PFSK-1 (cell line): ENCODE measurements at regions not wholly inside any gene's neighbourhood (a gene's known extent, or its start where the extent isn't known, plus 50 kb on each side); places are given as distances from the start of the nearest gene placed in this dataset.

Experiments used
- POLR2AphosphoS5 ChIP-seq: IDR thresholded peaks from 2 replicates; pipeline ENCODE4 v1.6.1; 2012; ENCODE audit warnings: low read depth, mild to moderate bottlenecking, control low read depth, low read length, moderate library complexity
- SIN3A ChIP-seq: IDR thresholded peaks from 2 replicates; pipeline ENCODE4 v1.6.1; 2012; ENCODE audit warnings: mild to moderate bottlenecking, low read length, moderate library complexity, borderline replicate concordance; ENCODE audit not compliant: insufficient read depth
- TAF1 ChIP-seq: IDR thresholded peaks from 2 replicates; pipeline ENCODE4 v1.6.1; 2012; ENCODE audit warnings: low read length, control low read depth, borderline replicate concordance; ENCODE audit not compliant: insufficient read depth
- TF ChIP-seq, protein P1 (sequence below), 2 experiments: IDR thresholded peaks; 2 replicates each; pipeline versions ENCODE4 v1.6.1 to v1.8.0; 2011 to 2012; ENCODE audit warnings: low read depth in 2 of 2, low read length in 2 of 2, control low read depth in 1 of 2, inconsistent platforms in 1 of 2, mild to moderate bottlenecking in 1 of 2, moderate library complexity in 1 of 2; ENCODE audit not compliant: insufficient read depth in 1 of 2

DNA sequence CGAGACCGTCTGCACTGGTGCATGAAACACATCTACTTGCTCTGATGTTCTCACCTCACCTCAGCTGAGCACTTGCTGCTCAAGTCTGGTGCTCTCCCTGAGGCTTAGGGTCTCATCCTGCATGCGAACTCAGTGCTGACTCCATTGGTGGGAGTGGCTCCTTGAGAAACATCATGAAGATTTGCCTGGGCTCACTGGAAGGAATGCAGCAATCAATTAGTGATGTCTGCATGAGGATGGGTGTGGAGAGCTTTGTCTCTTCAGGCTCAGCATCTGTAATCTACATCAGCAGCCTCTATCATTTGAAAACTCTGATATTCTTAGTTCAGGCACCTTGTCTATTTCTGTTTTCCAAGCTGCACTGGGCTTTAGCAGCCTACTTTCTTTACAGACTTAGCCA is 204.4 kb downstream of the IRF8 start:
- TF ChIP-seq SIN3A (no peak), POLR2AphosphoS5 (no peak), TAF1 (no peak)
- TF ChIP-seq, protein P1, sequence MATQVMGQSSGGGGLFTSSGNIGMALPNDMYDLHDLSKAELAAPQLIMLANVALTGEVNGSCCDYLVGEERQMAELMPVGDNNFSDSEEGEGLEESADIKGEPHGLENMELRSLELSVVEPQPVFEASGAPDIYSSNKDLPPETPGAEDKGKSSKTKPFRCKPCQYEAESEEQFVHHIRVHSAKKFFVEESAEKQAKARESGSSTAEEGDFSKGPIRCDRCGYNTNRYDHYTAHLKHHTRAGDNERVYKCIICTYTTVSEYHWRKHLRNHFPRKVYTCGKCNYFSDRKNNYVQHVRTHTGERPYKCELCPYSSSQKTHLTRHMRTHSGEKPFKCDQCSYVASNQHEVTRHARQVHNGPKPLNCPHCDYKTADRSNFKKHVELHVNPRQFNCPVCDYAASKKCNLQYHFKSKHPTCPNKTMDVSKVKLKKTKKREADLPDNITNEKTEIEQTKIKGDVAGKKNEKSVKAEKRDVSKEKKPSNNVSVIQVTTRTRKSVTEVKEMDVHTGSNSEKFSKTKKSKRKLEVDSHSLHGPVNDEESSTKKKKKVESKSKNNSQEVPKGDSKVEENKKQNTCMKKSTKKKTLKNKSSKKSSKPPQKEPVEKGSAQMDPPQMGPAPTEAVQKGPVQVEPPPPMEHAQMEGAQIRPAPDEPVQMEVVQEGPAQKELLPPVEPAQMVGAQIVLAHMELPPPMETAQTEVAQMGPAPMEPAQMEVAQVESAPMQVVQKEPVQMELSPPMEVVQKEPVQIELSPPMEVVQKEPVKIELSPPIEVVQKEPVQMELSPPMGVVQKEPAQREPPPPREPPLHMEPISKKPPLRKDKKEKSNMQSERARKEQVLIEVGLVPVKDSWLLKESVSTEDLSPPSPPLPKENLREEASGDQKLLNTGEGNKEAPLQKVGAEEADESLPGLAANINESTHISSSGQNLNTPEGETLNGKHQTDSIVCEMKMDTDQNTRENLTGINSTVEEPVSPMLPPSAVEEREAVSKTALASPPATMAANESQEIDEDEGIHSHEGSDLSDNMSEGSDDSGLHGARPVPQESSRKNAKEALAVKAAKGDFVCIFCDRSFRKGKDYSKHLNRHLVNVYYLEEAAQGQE (IDR thresholded peaks at IDR 0.05; ENCODE audit: insufficient read depth in 1 of 2, low read depth in 2 of 2, low read length in 2 of 2), result no peak
